Endodermal cell (in vitro differentiated cells): ENCODE measurements at regions not wholly inside any gene's neighbourhood (a gene's known extent, or its start where the extent isn't known, plus 50 kb on each side); places are given as distances from the start of the nearest gene placed in this dataset.

ENCODE experiments used
- DNase-seq: peaks from one replicate; pipeline ENCODE4 v3.0.0-alpha.2; 2017
- H3K27ac ChIP-seq: 2 replicates; pipeline ENCODE4 v1.5.1; 2013; ENCODE audit warnings: mild to moderate bottlenecking, low read depth, low read length, moderate library complexity
- H3K27me3 ChIP-seq: 2 replicates; pipeline ENCODE4 v1.6.1; 2013; ENCODE audit warnings: mild to moderate bottlenecking, low read length, moderate library complexity; ENCODE audit not compliant: insufficient read depth, control insufficient read depth, poor library complexity, severe bottlenecking
- H3K36me3 ChIP-seq: 2 replicates; pipeline ENCODE4 v1.7.0; 2013; ENCODE audit warnings: mild to moderate bottlenecking, low read length, moderate library complexity; ENCODE audit not compliant: control insufficient read depth, insufficient read depth
- H3K4me1 ChIP-seq: one replicate; pipeline ENCODE4 v1.7.0; 2013; ENCODE audit warnings: low read length; ENCODE audit not compliant: control insufficient read depth, insufficient read depth
- H3K4me3 ChIP-seq: 2 replicates; pipeline ENCODE4 v1.5.1; 2013; ENCODE audit warnings: mild to moderate bottlenecking, low read length, moderate library complexity
- H3K9ac ChIP-seq: 2 replicates; pipeline ENCODE4 v1.6.1; 2013; ENCODE audit warnings: mild to moderate bottlenecking, low read length, moderate library complexity; ENCODE audit not compliant: poor library complexity, severe bottlenecking; ENCODE audit errors: extremely low read depth
- H3K9me3 ChIP-seq: 2 replicates; pipeline ENCODE4 v1.6.1; 2013; ENCODE audit warnings: mild to moderate bottlenecking, low read length, moderate library complexity; ENCODE audit not compliant: control insufficient read depth
- H3K27ac Mint-ChIP-seq: 2 replicates; pipeline ENCODE4 v1.8.0; 2020; ENCODE audit warnings: mixed read lengths
- H3K27me3 Mint-ChIP-seq: 2 replicates; pipeline ENCODE4 v1.8.0; 2021; ENCODE audit warnings: mild to moderate bottlenecking, mixed read lengths; ENCODE audit not compliant: insufficient read depth
- H3K36me3 Mint-ChIP-seq: 2 replicates; pipeline ENCODE4 v1.8.0; 2020; ENCODE audit warnings: low read depth, mixed read lengths
- H3K4me1 Mint-ChIP-seq: 2 replicates; pipeline ENCODE4 v1.8.0; 2020; ENCODE audit warnings: mixed read lengths
- H3K4me3 Mint-ChIP-seq: 2 replicates; pipeline ENCODE4 v1.8.0; 2020; ENCODE audit warnings: mild to moderate bottlenecking, moderate library complexity, mixed read lengths
- H3K9me3 Mint-ChIP-seq: 2 replicates; pipeline ENCODE4 v1.8.0; 2020; ENCODE audit warnings: mild to moderate bottlenecking, mixed read lengths
- CTCF ChIP-seq: fragments of 200-600 bp; sonication (generic); conservative IDR thresholded peaks from 2 replicates; pipeline ENCODE4 v1.5.0; 2021; ENCODE audit warnings: antibody characterized with exemption, mild to moderate bottlenecking
- WGBS, 2 experiments: methylation state at CpG; one replicate each; pipeline versions ENCODE4 v1.1.5 to v1.1.7; 2013; ENCODE audit warnings: missing lambda C conversion rate in 2 of 2, mixed read lengths in 1 of 2; ENCODE audit not compliant: insufficient coverage in 1 of 2, insufficient read length in 1 of 2; 5-methylcytosine and 5-hydroxymethylcytosine counted together

DNA sequence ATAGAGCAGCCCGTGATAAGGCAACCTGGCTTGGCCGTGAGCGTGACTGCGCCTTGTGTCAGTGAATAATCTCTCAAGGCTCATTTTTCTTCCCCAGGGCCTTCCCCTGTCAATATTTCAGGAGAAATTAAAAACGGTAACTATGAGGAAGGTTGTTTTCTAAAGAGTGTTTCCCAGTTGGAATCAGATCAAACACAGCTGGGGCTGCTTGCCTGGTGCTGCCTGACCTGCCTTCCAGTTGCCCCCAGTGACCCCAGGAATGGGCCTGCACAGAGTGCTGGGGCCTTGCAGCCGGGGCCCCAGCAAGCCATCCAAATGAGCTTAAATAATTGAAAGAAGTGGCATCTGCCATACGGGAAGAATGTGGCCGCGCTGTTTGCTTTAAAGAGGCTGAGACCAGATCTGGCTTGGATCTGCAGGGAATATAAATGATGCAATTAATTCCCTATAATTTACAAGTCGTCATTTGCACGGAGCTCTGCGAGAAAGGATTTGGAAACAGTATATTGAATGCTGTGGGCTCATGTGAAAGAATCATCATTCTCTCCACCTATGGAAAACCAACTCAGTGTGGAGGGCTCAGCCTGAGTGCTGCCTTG lies 203.9 kb downstream of the C1orf94 start:
- DNase-seq = no peak
- no peak overlapping the region for H3K27ac Mint-ChIP-seq
- H3K4me3 Mint-ChIP-seq = no peak overlapping the region
- Histone ChIP-seq H3K36me3 (no peaks in the 10 kb centered on the region), H3K27me3 (no peaks in the 10 kb centered on the region), H3K27ac (peak overlapping the region; percentile 19), H3K9ac (no peak overlapping the region), H3K9me3 (no peaks in the 10 kb centered on the region), H3K4me3 (no peak overlapping the region), H3K4me1 (no peaks in the 10 kb centered on the region)
- H3K27me3 Mint-ChIP-seq = peaks cover 22% of the 10 kb centered on the region
- peaks cover 2% of the 10 kb centered on the region for H3K4me1 Mint-ChIP-seq
- H3K36me3 Mint-ChIP-seq = no peaks in the 10 kb centered on the region
- 80 to 93% methylated on average over 5 to 12 of the region's 12 CpGs for WGBS, 2 experiments
- TF ChIP-seq CTCF = no peak
- H3K9me3 Mint-ChIP-seq = no peaks in the 10 kb centered on the region

- Histone ChIP-seq H3K27ac (no peak overlapping the region), H3K9ac (no peak overlapping the region), H3K4me1 (no peaks in the 10 kb centered on the region), H3K4me3 (no peak overlapping the region), H3K9me3 (peaks cover 7% of the 10 kb centered on the region), H3K27me3 (no peaks in the 10 kb centered on the region), H3K36me3 (no peaks in the 10 kb centered on the region)
- no peak for TF ChIP-seq CTCF
- H3K36me3 Mint-ChIP-seq = no peaks in the 10 kb centered on the region
- no peaks in the 10 kb centered on the region for H3K4me1 Mint-ChIP-seq
- H3K4me3 Mint-ChIP-seq = no peak overlapping the region
- H3K27me3 Mint-ChIP-seq = no peaks in the 10 kb centered on the region
- peaks cover 5% of the 10 kb centered on the region for H3K9me3 Mint-ChIP-seq
- WGBS, 2 experiments = no CpG with 5 or more reads among the region's 1 CpG
- no peak overlapping the region for H3K27ac Mint-ChIP-seq
- DNase-seq = no peak
Measured at GRCh38 chr1:34389974-34390373, 213.3 kb downstream of the C1orf94 start.

DNA sequence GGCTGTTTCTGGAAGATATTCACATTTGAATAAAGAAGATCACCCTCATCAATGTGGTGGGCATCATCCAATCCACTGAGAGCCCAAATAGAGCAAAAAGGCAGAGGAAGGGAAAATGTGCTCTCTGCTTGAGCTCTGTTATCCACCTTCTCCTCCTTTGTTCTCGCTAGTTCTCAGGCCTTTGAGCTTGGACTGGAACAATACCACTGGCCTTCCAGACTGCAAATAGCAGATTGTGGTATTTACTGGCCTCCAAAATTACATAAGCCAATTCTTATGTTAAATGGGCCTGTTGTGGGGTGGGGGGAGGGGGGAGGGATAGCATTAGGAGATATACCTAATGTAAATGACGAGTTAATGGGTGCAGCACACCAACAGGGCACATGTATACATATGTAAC lies 219.3 kb downstream of the C1orf94 start:
- Mint-ChIP-seq H3K4me3 (no peak overlapping the region), H3K27ac (no peak overlapping the region), H3K9me3 (no peaks in the 10 kb centered on the region), H3K36me3 (no peaks in the 10 kb centered on the region), H3K27me3 (peaks cover 4% of the 10 kb centered on the region), H3K4me1 (peaks cover 3% of the 10 kb centered on the region)
- no peak overlapping the region for H3K27ac ChIP-seq
- peaks cover 5% of the 10 kb centered on the region for H3K4me1 ChIP-seq
- H3K4me3 ChIP-seq = no peak overlapping the region
- H3K36me3 ChIP-seq = no peaks in the 10 kb centered on the region
- WGBS, 2 experiments = 40 to 55% methylated on average over 1 of the region's 2 CpGs
- TF ChIP-seq CTCF = no peak
- H3K27me3 ChIP-seq = no peaks in the 10 kb centered on the region
- H3K9me3 ChIP-seq = no peaks in the 10 kb centered on the region
- peak; percentile 50 for DNase-seq
- no peak overlapping the region for H3K9ac ChIP-seq
